ENCODE measurements at regions not wholly inside any gene's neighbourhood (a gene's known extent, or its start where the extent isn't known, plus 50 kb on each side); places are given as distances from the start of the nearest gene placed in this dataset.

GRCh38 chr6:113434641-113435040, 422.5 kb upstream of the MARCKS start:
- no peak for DNase-seq (ENCODE audit: low read depth in 2 of 3, low spot score in 1 of 3)

DNA sequence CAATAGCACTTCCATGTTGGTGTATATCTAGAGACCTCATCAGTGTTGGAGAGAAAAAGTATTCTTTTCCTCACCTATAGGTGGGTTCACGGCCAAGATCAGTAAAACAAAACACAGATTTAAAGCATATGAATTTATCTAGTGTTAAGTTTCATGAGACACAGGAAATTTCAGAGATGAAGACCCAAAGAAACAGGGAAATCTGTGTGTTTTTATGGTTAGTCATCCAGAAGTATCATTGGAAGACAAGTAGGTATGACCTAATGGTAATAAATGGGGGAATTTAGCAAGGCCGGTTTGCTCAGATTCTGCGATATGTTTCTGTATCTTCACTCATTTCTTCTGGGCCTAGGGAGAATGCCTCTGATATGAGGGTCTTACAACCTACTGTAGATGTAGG, 419.6 kb upstream of the MARCKS start:
- DNase-seq (ENCODE audit: low read depth in 2 of 3, low spot score in 1 of 3), result no peak

DNA sequence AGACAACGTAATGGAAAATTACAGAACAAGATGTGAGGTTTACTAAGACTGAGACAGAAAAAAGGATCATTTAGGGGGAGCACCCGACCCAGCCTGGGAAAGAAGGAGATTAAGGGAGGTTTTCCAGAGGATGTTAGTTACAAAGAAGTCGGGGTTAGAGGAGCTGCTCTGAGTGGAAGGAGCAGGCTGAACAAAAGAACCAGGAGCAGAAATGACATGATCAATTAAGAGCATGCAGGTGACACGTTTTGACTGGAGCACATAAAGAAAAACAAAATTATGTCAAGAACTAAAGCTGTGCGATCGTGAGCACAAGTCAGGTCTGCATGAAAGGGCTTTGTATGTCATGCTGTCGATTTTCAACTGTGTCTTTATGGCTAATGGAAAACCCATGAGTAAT, 417.3 kb upstream of the MARCKS start:
- no peak for DNase-seq (ENCODE audit: low read depth in 2 of 3, low spot score in 1 of 3)

DNA sequence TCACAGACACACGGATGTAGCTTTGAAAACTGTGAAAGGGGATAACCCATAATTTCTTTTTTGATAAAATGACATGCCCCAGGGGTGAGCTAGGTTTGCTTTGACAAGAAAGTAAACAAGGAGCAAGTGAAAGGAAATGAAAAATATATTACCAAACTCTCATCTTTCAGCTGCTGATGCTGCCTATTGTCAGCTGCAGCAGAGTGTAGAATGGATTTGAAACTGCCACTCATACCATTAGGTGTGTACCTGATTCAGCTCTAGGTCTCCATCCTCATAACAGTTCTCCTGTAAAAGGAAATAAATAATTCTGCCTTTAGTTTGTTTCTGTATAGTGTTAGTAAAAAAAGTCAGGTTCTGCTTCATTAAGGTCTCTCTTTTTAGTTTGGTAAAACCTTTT, 415.1 kb upstream of the MARCKS start:
- DNase-seq (ENCODE audit: low read depth in 2 of 3, low spot score in 1 of 3), result no peak

GRCh38 chr6:113445201-113445600, 411.9 kb upstream of the MARCKS start:
- DNase-seq (ENCODE audit: low read depth in 2 of 3, low spot score in 1 of 3), result no peak

DNA sequence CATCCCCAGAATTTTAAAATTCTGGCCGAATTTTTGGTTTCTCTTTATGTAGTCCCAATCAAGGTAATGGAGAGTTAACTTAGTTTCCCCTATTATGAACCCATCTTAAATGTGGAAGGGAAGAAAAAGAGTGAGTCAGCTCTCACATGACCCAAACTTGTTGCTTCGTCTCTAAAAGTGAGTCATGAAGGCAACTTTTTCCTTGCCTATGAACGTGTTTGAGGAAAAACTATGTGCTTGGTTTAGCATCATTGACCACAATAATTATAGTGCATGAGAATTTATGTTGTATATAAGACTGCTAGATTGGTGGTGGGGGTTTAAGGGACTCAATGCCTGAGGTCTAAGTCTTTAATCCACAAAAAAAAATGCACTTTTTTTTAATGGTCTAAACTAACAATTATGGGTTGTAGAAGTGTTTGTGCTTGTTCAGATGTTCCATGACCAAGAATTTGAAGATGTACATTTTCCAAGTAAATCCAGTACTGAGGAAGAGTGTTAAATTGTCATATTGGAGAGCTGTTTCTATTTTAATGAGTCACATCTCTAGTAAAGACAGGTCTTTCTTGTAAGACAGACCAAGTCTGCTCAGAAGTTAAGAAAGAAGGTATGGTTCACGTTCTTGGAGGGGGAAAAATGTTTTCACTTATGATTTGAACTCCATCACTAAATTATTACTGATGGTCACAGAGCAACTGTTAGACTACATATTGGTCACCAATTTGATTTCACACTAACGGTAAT, 409.9 kb upstream of the MARCKS start:
- no peak for DNase-seq (ENCODE audit: low read depth in 2 of 3, low spot score in 1 of 3)

- no peak for DNase-seq (ENCODE audit: low read depth in 2 of 3, low spot score in 1 of 3)
Observed at GRCh38 chr6:113449051-113449450, 408.1 kb upstream of the MARCKS start.

DNA sequence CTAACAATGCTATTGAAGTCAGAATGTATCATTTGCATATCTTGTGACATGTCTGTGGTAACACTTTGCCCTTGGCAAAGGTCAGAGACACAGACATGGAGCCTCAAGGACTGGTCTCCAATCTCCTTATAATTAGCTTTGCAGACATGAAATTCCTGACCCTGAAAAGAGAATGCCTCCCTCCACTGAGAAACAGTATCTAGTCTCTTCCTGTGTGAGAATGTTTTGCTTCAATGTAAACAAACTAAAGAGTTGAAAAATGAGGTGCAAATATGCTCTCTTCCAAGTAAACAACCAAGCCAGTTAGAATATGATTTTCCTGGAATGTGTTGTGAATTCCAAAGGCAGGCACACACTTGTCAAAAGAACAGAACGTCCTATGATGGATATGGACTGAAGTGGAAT, 407.1 kb upstream of the MARCKS start:
- no peak for DNase-seq (ENCODE audit: low read depth in 2 of 3, low spot score in 1 of 3)

DNA sequence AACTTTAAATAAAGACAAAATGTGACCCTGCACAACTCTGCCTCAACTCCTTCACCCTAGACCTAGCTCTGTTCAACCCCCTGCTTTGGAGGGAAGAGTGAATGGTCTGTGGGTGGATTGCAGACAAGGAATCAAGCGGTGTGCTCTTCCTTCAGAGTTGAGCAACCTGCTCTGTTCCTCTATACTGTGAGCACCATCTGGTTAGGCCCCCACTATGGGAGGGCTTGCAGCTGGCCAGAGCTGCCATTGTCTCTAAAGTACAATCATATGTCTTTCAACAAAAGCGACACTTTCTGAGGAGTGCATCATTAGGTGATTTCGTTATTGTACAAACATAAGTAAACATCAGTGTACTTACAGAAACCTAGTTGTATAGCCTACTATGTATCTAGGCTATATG, 406.1 kb upstream of the MARCKS start:
- DNase-seq (ENCODE audit: low read depth in 2 of 3, low spot score in 1 of 3), result no peak

- DNase-seq (ENCODE audit: low read depth in 2 of 3, low spot score in 1 of 3), result no peak
Observed at GRCh38 chr6:113457198-113457597, 399.9 kb upstream of the MARCKS start.

- no peak for DNase-seq (ENCODE audit: low read depth in 2 of 3, low spot score in 1 of 3)
Observed at GRCh38 chr6:113457751-113458150, 399.4 kb upstream of the MARCKS start.

DNA sequence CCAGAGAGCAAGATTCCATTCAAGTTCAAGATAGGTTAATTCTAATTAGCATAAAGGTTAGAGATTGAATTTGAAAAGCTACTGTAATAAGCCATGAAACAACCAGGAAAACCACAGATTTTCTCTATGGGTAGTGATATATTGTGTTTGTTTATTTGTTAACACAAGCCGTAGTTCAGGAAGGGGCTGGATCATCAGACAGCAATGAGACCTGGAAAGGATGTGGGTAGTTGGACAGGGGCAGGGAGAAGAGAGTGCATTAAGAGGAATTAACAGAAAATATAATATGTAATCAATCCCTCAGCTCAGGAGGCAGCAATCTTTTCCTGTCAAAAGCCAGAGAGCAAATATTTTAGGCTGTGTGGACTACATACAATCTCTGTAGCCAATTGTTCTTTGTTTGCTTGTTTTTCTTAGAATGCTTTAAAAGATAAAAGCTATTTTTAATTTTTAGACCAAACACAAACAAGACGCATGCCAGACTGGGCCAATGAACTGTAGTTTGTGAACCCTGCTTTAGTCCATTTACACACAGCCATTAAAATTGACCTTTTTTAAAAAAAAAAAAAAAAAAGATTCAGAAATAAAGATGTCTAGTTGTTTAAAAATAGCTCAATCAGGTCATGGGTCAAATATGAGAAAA, 398.7 kb upstream of the MARCKS start:
- DNase-seq (ENCODE audit: low read depth in 2 of 3, low spot score in 1 of 3), result no peak

GRCh38 chr6:113461153-113461932, 395.8 kb upstream of the MARCKS start:
- no peak for DNase-seq (ENCODE audit: low read depth in 2 of 3, low spot score in 1 of 3)

DNA sequence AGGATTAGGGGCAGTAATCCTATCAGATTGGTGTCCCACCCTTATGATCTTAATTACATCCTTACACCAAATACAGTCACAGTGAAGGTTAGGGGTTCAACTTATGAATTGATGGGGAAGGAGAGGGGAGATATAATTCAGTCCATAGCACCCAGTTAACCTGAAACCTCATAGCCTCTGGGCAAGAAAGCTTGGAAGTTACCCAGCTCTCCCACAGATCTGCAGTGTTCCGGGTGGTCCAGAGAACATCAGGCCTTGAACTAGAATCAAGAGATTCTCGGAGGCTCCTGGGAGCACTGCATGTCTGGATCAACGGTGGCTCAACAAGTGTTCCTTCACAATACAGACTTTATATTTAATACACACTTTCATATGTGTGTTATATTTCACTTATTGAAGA, 392.6 kb upstream of the MARCKS start:
- no peak for DNase-seq (ENCODE audit: low read depth in 2 of 3, low spot score in 1 of 3)

DNA sequence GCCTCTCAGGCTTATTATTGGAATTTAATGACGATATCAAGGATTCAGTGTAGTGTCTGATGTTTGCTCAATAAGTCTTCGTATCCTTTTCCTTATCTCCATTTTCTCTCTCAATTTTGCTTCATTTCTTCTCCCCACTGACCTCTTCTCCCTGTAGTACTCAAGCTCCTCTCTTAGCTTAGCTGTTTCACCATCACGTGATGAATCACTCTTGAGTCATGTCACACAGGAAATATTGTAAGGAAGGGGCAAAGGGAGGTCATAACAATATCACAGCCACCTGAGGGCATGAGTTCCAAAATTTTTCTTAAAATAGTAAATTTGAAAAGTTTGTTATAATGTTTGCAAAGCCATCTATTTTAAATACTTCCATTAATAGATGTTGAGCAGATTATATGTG, 392.2 kb upstream of the MARCKS start:
- no peak for DNase-seq (ENCODE audit: low read depth in 2 of 3, low spot score in 1 of 3)

DNA sequence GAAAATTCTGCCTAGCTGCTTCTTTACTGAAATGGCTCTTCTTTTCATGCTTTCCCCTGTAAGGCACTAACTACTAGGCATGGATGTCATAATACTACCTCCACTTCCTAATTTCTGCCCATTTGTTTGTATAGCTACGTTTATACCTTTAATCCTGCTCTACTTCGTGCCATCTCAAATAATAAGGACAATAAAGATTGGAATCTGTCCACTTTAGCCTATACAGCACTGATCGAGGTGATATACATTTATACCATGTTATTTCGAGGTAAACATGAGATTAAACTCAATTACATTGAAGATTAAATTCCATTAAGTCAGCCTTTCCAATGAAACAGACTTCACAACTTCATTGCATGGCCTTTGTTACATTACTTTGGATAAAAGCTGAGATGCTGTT, 390.6 kb upstream of the MARCKS start:
- DNase-seq (ENCODE audit: low read depth in 2 of 3, low spot score in 1 of 3), result no peak

- no peak for DNase-seq (ENCODE audit: low read depth in 2 of 3, low spot score in 1 of 3)
Observed at GRCh38 chr6:113475392-113475791, 381.8 kb upstream of the MARCKS start.

DNA sequence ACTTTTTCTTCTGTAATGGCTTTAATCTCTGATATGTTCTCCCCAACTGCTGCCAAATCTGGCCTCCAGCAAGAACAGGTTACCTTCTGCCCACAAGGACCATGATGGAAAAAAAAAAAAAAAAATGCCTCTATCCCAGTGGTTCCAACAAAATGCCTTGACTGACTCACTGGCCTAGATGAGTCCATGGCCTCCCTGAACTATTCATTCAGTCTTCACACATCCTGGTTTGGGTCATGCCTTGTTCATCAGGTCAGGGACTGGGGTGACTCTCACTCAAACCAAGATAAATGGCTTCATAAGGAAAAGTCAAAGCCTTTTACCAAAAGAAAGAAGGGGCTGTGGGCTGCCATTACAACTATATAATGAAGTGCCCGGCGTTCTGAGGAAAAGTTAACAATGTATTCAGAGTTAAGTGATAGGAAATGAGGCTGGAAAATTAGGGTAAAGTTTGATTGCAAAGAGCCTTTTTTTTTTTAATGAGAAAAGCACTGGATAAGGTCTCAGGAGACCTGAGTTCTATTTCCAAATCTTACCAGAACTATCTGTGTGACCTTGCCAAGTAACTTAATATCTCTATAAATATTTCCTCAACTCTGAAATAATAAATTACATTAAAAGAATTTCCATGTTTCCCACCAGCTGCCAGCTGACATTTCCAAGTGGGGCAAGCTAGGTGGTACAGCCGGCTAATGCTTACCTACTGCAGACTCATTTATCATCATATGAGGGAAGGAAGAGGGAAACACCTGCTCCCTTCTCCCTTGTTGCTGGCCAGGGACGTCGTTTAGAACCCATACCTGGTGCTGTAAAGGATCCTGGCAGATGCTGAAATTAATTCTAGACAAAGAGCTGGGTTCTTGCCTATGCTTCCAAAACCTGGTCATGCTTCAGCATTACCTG, 380.0 kb upstream of the MARCKS start:
- DNase-seq (ENCODE audit: low read depth in 2 of 3, low spot score in 1 of 3), result no peak

- no peak for DNase-seq (ENCODE audit: low read depth in 2 of 3, low spot score in 1 of 3)
Observed at GRCh38 chr6:113480616-113481015, 376.5 kb upstream of the MARCKS start.

GRCh38 chr6:113481458-113481857, 375.7 kb upstream of the MARCKS start:
- no peak for DNase-seq (ENCODE audit: low read depth in 2 of 3, low spot score in 1 of 3)

GRCh38 chr6:113481910-113482309, 375.2 kb upstream of the MARCKS start:
- no peak for DNase-seq (ENCODE audit: low read depth in 2 of 3, low spot score in 1 of 3)
